ENCODE measurements at regions not wholly inside any gene's neighbourhood (a gene's known extent, or its start where the extent isn't known, plus 50 kb on each side); places are given as distances from the start of the nearest gene placed in this dataset.

GRCh38 chr13:33367926-33368325 lies 82.4 kb upstream of the STARD13 start:
- DNase-seq (ENCODE audit: low read depth) = no peak
- TF ChIP-seq, protein P1, sequence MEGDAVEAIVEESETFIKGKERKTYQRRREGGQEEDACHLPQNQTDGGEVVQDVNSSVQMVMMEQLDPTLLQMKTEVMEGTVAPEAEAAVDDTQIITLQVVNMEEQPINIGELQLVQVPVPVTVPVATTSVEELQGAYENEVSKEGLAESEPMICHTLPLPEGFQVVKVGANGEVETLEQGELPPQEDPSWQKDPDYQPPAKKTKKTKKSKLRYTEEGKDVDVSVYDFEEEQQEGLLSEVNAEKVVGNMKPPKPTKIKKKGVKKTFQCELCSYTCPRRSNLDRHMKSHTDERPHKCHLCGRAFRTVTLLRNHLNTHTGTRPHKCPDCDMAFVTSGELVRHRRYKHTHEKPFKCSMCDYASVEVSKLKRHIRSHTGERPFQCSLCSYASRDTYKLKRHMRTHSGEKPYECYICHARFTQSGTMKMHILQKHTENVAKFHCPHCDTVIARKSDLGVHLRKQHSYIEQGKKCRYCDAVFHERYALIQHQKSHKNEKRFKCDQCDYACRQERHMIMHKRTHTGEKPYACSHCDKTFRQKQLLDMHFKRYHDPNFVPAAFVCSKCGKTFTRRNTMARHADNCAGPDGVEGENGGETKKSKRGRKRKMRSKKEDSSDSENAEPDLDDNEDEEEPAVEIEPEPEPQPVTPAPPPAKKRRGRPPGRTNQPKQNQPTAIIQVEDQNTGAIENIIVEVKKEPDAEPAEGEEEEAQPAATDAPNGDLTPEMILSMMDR (IDR thresholded peaks at IDR 0.05; ENCODE audit: control insufficient read depth, insufficient read depth, low read depth, low read length, missing control alignments) = no peak
- no peak overlapping the region for H3K4me3 ChIP-seq (ENCODE audit: control insufficient read depth, low read depth, low read length)

- TF ChIP-seq, protein P1 (IDR thresholded peaks at IDR 0.05; ENCODE audit: control insufficient read depth, insufficient read depth, low read depth, low read length, missing control alignments) = no peak
- no peak overlapping the region for H3K4me3 ChIP-seq (ENCODE audit: control insufficient read depth, low read depth, low read length)
- DNase-seq (ENCODE audit: low read depth) = no peak
These were observed 83.5 kb upstream of the STARD13 start for GRCh38 chr13:33369073-33369472.

- no peak overlapping the region for H3K4me3 ChIP-seq (ENCODE audit: control insufficient read depth, low read depth, low read length)
- DNase-seq (ENCODE audit: low read depth) = no peak
- TF ChIP-seq, protein P1 (IDR thresholded peaks at IDR 0.05; ENCODE audit: control insufficient read depth, insufficient read depth, low read depth, low read length, missing control alignments) = no peak
These were observed 86.8 kb upstream of the STARD13 start for GRCh38 chr13:33372251-33372919.

- TF ChIP-seq, protein P1 (IDR thresholded peaks at IDR 0.05; ENCODE audit: control insufficient read depth, insufficient read depth, low read depth, low read length, missing control alignments) = no peak
- DNase-seq (ENCODE audit: low read depth) = no peak
These were observed 88.1 kb upstream of the STARD13 start for GRCh38 chr13:33373624-33374023.

DNA sequence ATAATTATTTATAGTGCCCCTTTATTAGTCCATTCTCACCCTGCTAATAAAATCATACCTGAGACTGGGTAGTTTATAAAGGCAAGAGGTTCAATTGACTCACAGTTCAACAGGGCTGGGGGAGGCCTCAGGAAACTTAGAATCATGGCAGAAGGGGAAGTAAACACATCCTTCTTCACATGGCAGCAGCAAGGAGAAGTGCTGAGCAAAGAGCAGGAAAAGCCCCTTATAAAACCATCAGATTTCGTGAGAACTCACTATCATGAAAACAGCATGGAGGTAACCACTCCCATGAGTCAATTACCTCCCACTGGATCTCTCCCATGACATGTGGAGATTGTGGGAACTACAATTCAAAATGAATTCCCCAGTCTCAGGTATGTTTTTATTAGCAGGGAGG lies 89.9 kb upstream of the STARD13 start:
- DNase-seq (ENCODE audit: low read depth) = no peak
- H3K4me3 ChIP-seq (ENCODE audit: control insufficient read depth, low read depth, low read length) = no peak overlapping the region
- TF ChIP-seq, protein P1 (IDR thresholded peaks at IDR 0.05; ENCODE audit: control insufficient read depth, insufficient read depth, low read depth, low read length, missing control alignments) = no peak

More at GRCh38 chr13:33373624-33374023, 88.1 kb upstream of the STARD13 start:
- no peak overlapping the region for H3K4me3 ChIP-seq (ENCODE audit: control insufficient read depth, low read depth, low read length)

GRCh38 chr13:33376212-33376611 lies 90.7 kb upstream of the STARD13 start:
- TF ChIP-seq, protein P1 (IDR thresholded peaks at IDR 0.05; ENCODE audit: control insufficient read depth, insufficient read depth, low read depth, low read length, missing control alignments) = no peak
- no peak for DNase-seq (ENCODE audit: low read depth)
- no peak overlapping the region for H3K4me3 ChIP-seq (ENCODE audit: control insufficient read depth, low read depth, low read length)
